Heart right ventricle (tissue), 16 donors: ENCODE measurements at regions not wholly inside any gene's neighbourhood (a gene's known extent, or its start where the extent isn't known, plus 50 kb on each side); places are given as distances from the start of the nearest gene placed in this dataset.

Experiments
- ATAC-seq, 8 donors: fragments of 200-7000 bp; cut with Tn5 transposase; one replicate each; pipeline ENCODE4 v1.9.1; 2020; ENCODE audit warnings: mild to moderate bottlenecking in 8 of 8, moderate library complexity in 8 of 8, moderate number of reproducible peaks in 1 of 8
- DNase-seq, 2 donors: peaks; one replicate each; pipeline ENCODE4 v3.0.0-alpha.2; 2020
- H3K27ac ChIP-seq, 10 donors: fragments of 200-600 bp; sonication (generic) in 2 of 10; one replicate each; pipeline versions ENCODE4 v1.5.0 to v1.8.0; 2020 to 2022; ENCODE audit warnings: mild to moderate bottlenecking in 3 of 10
- H3K27me3 ChIP-seq, 7 donors: fragments of 200-600 bp; one replicate each; pipeline ENCODE4 v1.8.0; 2021 to 2022; ENCODE audit warnings: mild to moderate bottlenecking in 2 of 7
- H3K36me3 ChIP-seq, 9 donors: fragments of 200-600 bp; sonication (generic) in 1 of 9; one replicate each; pipeline versions ENCODE4 v1.5.0 to v1.8.0; 2020 to 2022; ENCODE audit warnings: mild to moderate bottlenecking in 2 of 9
- H3K4me1 ChIP-seq, 9 donors: fragments of 200-600 bp; sonication (generic) in 1 of 9; one replicate each; pipeline versions ENCODE4 v1.5.0 to v1.8.0; 2020 to 2022; ENCODE audit warnings: mild to moderate bottlenecking in 4 of 9
- H3K4me3 ChIP-seq, 10 donors: fragments of 200-600 bp; sonication (generic) in 2 of 10; one replicate each; pipeline versions ENCODE4 v1.5.0 to v1.8.0; 2020 to 2022; ENCODE audit warnings: mild to moderate bottlenecking in 7 of 10, moderate library complexity in 2 of 10
- H3K9me3 ChIP-seq, 11 donors: fragments of 200-600 bp in 10 of 11; sonication (generic) in 2 of 11; one replicate each; pipeline versions ENCODE4 v1.5.0 to v1.8.0; 2013 to 2022; ENCODE audit warnings: mild to moderate bottlenecking in 2 of 11, control low read depth in 1 of 11, moderate library complexity in 1 of 11
- CTCF ChIP-seq, 9 donors: fragments of 200-600 bp; sonication (generic) in 2 of 9; IDR thresholded peaks; one replicate each; pipeline versions ENCODE4 v1.5.0 to v1.8.0; 2021 to 2022; ENCODE audit warnings: antibody characterized with exemption in 9 of 9, mild to moderate bottlenecking in 5 of 9, moderate library complexity in 1 of 9
- WGBS, 2 donors: extraction: QIAGEN DNeasy Blood & Tissue Kit; methylation state at CpG; one replicate each; pipeline ENCODE4 v1.1.7; 2013; ENCODE audit warnings: inconsistent platforms in 1 of 2; 5-methylcytosine and 5-hydroxymethylcytosine counted together
- intact Hi-C, 10 donors: fragments of 100-400 bp; cut with DNase I; formaldehyde crosslinking; loops; one replicate each; pipeline versions ENCODE4 v1.11.1 to v1.14.2; 2022
- donor health status: Arrhythmogenic right ventricular cardiomyopathy.
- donor health status: ischemic (EF 13 %, LVEDD 7.1; RV severe dilation, severe dysfunction).
- donor health status: healthy with polysubstance abuse.
- donor health status: DM: no; HTN: yes; CAD: no.
- donor health status: DM: no; HTN: no; CAD: no.
- donor health status: ischemic (EF 25% LVEDD 6.9; RV normal size, moderate dysfunction).
- donor health status: ischemic (EF 25% LVEDD 5.7; RV mildly dilated, moderate dysfunction).
- donor health status: healthy.
- donor health status: DM: yes; HTN: yes; CAD: no.
- donor health status: Ischemic cardiomyopathy.
- donor health status: ischemic (EF 35%, LVEDD 5.7; RV mildly dilated, moderate dysfunction).
- donor health status: nonischemic (EF 11% LVEDD 7.7; RV severe dilation, severe dysfunction).
- donor health status: DM: yes; HTN: yes; CAD: no.
- donor health status: PGD.
- donor health status: ischemic (EF 29% LVEDD 5.4; RV normal size, mild dysfunction).
- donor health status: nonischemic (EF 23%, LVEDD 6.1; RV moderate dilation, normal function).

GRCh38 chr5:43940562-43940961, 337.6 kb downstream of the NNT start:
- WGBS, 2 donors: 84 to 87% methylated on average over 2 of the region's 2 CpGs
- DNase-seq: no peak
- no peaks in the 10 kb centered on the region for H3K4me1 ChIP-seq
- no peak for TF ChIP-seq CTCF (IDR thresholded peaks at IDR 0.05)
- peaks cover 0 to 30% (median 0%) of the 10 kb centered on the region in 11 donors for H3K9me3 ChIP-seq
- H3K27me3 ChIP-seq: no peaks in the 10 kb centered on the region
- H3K36me3 ChIP-seq: no peaks in the 10 kb centered on the region
- H3K4me3 ChIP-seq: no peak overlapping the region
- intact Hi-C loops: no loop called here
- H3K27ac ChIP-seq: no peak overlapping the region
- ATAC-seq: no peak

GRCh38 chr5:43926923-43927322, 323.9 kb downstream of the NNT start:
- DNase-seq (no peak), ATAC-seq (no peak)
- peaks cover 0 to 28% (median 4%) of the 10 kb centered on the region in 11 donors for H3K9me3 ChIP-seq
- no peak for TF ChIP-seq CTCF (IDR thresholded peaks at IDR 0.05)
- no peaks in the 10 kb centered on the region for H3K4me1 ChIP-seq
- no peak overlapping the region for H3K27ac ChIP-seq
- H3K4me3 ChIP-seq: no peak overlapping the region
- H3K27me3 ChIP-seq: no peaks in the 10 kb centered on the region
- intact Hi-C loops: no loop called here
- no peaks in the 10 kb centered on the region for H3K36me3 ChIP-seq
- WGBS, 2 donors: 30 to 36% methylated on average over 2 of the region's 2 CpGs

GRCh38 chr5:43920422-43920821, 317.4 kb downstream of the NNT start:
- H3K9me3 ChIP-seq: peaks cover 0 to 49% (median 11%) of the 10 kb centered on the region in 11 donors
- H3K27me3 ChIP-seq: no peaks in the 10 kb centered on the region
- intact Hi-C loops: no loop called here
- H3K36me3 ChIP-seq: no peaks in the 10 kb centered on the region
- DNase-seq (no peak), ATAC-seq (no peak)
- no peak overlapping the region for H3K27ac ChIP-seq
- H3K4me1 ChIP-seq: no peaks in the 10 kb centered on the region
- no peak overlapping the region for H3K4me3 ChIP-seq
- no peak for TF ChIP-seq CTCF (IDR thresholded peaks at IDR 0.05)

GRCh38 chr5:43917925-43918324, 314.9 kb downstream of the NNT start:
- intact Hi-C loops: no loop called here
- DNase-seq: no peak
- H3K27ac ChIP-seq: no peak overlapping the region
- no peaks in the 10 kb centered on the region for H3K27me3 ChIP-seq
- no peak overlapping the region for H3K4me3 ChIP-seq
- no peaks in the 10 kb centered on the region for H3K36me3 ChIP-seq
- peaks cover 0 to 36% (median 7%) of the 10 kb centered on the region in 11 donors for H3K9me3 ChIP-seq
- TF ChIP-seq CTCF (IDR thresholded peaks at IDR 0.05): no peak
- 70 to 78% methylated on average over 3 of the region's 3 CpGs for WGBS, 2 donors
- ATAC-seq: no peak
- no peaks in the 10 kb centered on the region for H3K4me1 ChIP-seq

- Histone ChIP-seq H3K27ac (no peak overlapping the region), H3K36me3 (no peaks in the 10 kb centered on the region), H3K4me3 (no peak overlapping the region), H3K9me3 (peaks cover 0 to 4% (median 0%) of the 10 kb centered on the region in 11 donors), H3K4me1 (no peaks in the 10 kb centered on the region), H3K27me3 (no peaks in the 10 kb centered on the region)
- TF ChIP-seq CTCF (IDR thresholded peaks at IDR 0.05): no peak
- DNase-seq (no peak), ATAC-seq (no peak)
- intact Hi-C loops: no loop called here
These were observed 300.1 kb downstream of the NNT start for GRCh38 chr5:43903129-43903528.
